Omental fat pad (tissue), 3 donors: ENCODE measurements at regions not wholly inside any gene's neighbourhood (a gene's known extent, or its start where the extent isn't known, plus 50 kb on each side); places are given as distances from the start of the nearest gene placed in this dataset.

Source experiments
- ATAC-seq: fragments of 150-250 bp; one replicate; pipeline ENCODE4 v1.9.1; 2016; ENCODE audit warnings: mild to moderate bottlenecking, moderate library complexity; ENCODE audit not compliant: low FRiP score
- DNase-seq: peaks from one replicate; pipeline ENCODE4 v3.0.0-alpha.2; 2019; ENCODE audit warnings: low spot score
- TF ChIP-seq, protein P1 (sequence below), 3 donors: fragments of 450-650 bp; IDR thresholded peaks; one replicate each; pipeline ENCODE4 v1.5.1; 2016 to 2017; ENCODE audit warnings: antibody characterized with exemption in 3 of 3, mild to moderate bottlenecking in 3 of 3, moderate library complexity in 2 of 3

GRCh38 chr4:136124251-136124745, 1408.0 kb downstream of the PCDH18 start:
- DNase-seq (no peak), ATAC-seq (no peak)
- TF ChIP-seq, protein P1, sequence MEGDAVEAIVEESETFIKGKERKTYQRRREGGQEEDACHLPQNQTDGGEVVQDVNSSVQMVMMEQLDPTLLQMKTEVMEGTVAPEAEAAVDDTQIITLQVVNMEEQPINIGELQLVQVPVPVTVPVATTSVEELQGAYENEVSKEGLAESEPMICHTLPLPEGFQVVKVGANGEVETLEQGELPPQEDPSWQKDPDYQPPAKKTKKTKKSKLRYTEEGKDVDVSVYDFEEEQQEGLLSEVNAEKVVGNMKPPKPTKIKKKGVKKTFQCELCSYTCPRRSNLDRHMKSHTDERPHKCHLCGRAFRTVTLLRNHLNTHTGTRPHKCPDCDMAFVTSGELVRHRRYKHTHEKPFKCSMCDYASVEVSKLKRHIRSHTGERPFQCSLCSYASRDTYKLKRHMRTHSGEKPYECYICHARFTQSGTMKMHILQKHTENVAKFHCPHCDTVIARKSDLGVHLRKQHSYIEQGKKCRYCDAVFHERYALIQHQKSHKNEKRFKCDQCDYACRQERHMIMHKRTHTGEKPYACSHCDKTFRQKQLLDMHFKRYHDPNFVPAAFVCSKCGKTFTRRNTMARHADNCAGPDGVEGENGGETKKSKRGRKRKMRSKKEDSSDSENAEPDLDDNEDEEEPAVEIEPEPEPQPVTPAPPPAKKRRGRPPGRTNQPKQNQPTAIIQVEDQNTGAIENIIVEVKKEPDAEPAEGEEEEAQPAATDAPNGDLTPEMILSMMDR (IDR thresholded peaks at IDR 0.05) = no peak

DNA sequence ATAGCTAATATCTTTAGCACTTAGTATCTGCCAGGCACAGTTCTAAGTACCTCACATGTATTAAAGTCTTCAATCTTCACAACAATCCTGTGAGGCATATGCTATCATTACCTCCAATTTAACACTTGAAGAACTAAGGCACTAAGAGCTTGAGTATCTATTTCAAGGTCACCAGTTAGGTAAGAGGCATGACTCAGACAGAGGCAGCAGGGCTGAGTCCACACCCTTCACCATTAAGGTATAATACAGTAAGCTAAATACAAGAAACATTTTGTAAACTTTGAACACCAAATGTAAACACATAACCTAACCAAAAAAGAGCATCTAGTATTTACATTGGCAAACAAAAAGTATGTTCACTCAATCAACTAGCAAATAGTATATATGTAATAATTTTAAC, 1410.9 kb downstream of the PCDH18 start:
- TF ChIP-seq, protein P1 (IDR thresholded peaks at IDR 0.05) = no peak
- DNase-seq (no peak), ATAC-seq (no peak)

GRCh38 chr4:136113921-136114320, 1418.4 kb downstream of the PCDH18 start:
- TF ChIP-seq, protein P1 (IDR thresholded peaks at IDR 0.05) = no peak
- DNase-seq = no peak
- no peak for ATAC-seq

DNA sequence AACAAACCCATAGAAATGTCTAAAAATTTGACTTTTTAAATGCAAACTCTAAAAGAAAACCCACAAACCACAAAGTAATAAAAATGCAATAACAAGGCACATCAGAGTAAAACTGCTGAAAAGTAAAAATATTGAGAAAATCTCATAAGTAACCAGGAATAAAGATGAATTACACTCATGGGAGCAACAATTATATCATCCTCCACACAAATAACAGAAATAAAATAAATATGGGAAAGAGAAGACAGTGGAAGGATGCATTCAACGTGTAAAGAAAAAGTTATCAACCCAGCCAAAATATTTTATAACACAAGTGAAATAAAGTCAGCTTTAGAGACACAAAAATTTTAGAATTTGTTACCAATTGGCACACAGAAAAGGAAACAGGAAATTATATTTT, 1420.2 kb downstream of the PCDH18 start:
- TF ChIP-seq, protein P1 (IDR thresholded peaks at IDR 0.05) = no peak
- ATAC-seq (no peak), DNase-seq (no peak)

- no peak for ATAC-seq
- DNase-seq = no peak
- TF ChIP-seq, protein P1 (IDR thresholded peaks at IDR 0.05) = no peak
Observed at GRCh38 chr4:136106753-136107152, 1425.5 kb downstream of the PCDH18 start.

DNA sequence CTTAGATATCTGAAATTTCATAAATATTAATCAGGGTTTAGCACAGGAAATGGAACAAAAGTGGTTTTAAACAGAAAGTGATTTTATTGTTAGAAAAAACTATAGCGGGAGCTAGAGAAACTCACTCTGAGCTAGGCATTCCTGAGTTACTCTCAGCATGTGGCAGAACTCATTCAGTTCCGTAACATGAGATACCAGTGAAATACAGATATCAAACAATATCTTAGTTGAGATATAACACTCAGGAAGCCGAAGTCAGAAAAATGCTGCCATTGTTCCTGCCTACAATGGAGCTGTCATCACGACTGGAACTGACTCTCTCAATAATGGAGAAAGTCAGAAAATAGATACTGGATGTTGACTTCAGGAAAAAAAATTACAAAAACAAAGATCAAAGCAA, 1428.7 kb downstream of the PCDH18 start:
- no peak for ATAC-seq
- TF ChIP-seq, protein P1 (IDR thresholded peaks at IDR 0.05) = no peak
- no peak for DNase-seq

- ATAC-seq = no peak
- no peak for DNase-seq
- TF ChIP-seq, protein P1 (IDR thresholded peaks at IDR 0.05) = no peak
Observed at GRCh38 chr4:136097676-136098075, 1434.6 kb downstream of the PCDH18 start.
